IMR-90 (cell line): ENCODE measurements at regions not wholly inside any gene's neighbourhood (a gene's known extent, or its start where the extent isn't known, plus 50 kb on each side); places are given as distances from the start of the nearest gene placed in this dataset.

ENCODE experiments used
- ATAC-seq: fragments of 200-7000 bp; cut with Tn5 transposase; 2 replicates; pipeline ENCODE4 v1.9.1; 2020; ENCODE audit warnings: low read depth, mild to moderate bottlenecking, moderate library complexity
- BruUV-seq: library from RNA; stranded (reverse); fragments of 400-500 nt; replicated peaks from 2 replicates; lab custom pipeline; 2021; lab: Mats Ljungman, UMichigan
- CTCF ChIA-PET: fragments of 300-600 bp; formaldehyde crosslinking; extraction: SDS; loops from one replicate; lab custom pipeline; 2021; ENCODE audit warnings: antibody characterized with exemption; lab: Yijun Ruan, JAX
- POLR2A ChIA-PET: fragments of 300-600 bp; sonication (Branson Sonifier 250); formaldehyde crosslinking; loops from one replicate; lab custom pipeline; 2022; ENCODE audit warnings: antibody characterized with exemption; ENCODE audit not compliant: unreplicated experiment; lab: Charles Lee
- DNase-seq: peaks from one replicate; pipeline ENCODE4 v3.0.0; 2013
- H2AFZ ChIP-seq: replicated peaks from 2 replicates; pipeline ENCODE3; 2013; ENCODE audit warnings: low read length, mild to moderate bottlenecking; ENCODE audit not compliant: poor library complexity
- H2AK5ac ChIP-seq: 2 replicates; pipeline ENCODE4 v1.6.1; 2013; ENCODE audit warnings: low read depth, low read length, inconsistent platforms
- H2AK9ac ChIP-seq: replicated peaks from 2 replicates; pipeline ENCODE3; 2013; ENCODE audit warnings: mild to moderate bottlenecking, low read depth, low read length, moderate library complexity; ENCODE audit not compliant: poor library complexity
- H2BK120ac ChIP-seq: 2 replicates; pipeline ENCODE4 v1.6.1; 2013; ENCODE audit warnings: low read depth, low read length, inconsistent platforms
- H2BK15ac ChIP-seq: 3 replicates; pipeline ENCODE4 v1.6.1; 2013; ENCODE audit warnings: low read depth, low read length, inconsistent platforms
- H2BK20ac ChIP-seq: 2 replicates; pipeline ENCODE4 v1.6.1; 2013; ENCODE audit warnings: low read depth, mild to moderate bottlenecking, inconsistent platforms, low read length, moderate library complexity
- H2BK5ac ChIP-seq: 2 replicates; pipeline ENCODE4 v1.6.1; 2013; ENCODE audit warnings: mild to moderate bottlenecking, low read depth, low read length, inconsistent platforms; ENCODE audit not compliant: poor library complexity, severe bottlenecking
- H3K14ac ChIP-seq: replicated peaks from 2 replicates; pipeline ENCODE4 v1.6.1; 2013; ENCODE audit warnings: low read depth, low read length, inconsistent platforms
- H3K18ac ChIP-seq: 2 replicates; pipeline ENCODE4 v1.6.1; 2013; ENCODE audit warnings: low read depth, low read length, control low read depth
- H3K23ac ChIP-seq: 2 replicates; pipeline ENCODE4 v1.6.1; 2013; ENCODE audit warnings: low read depth, low read length, inconsistent platforms
- H3K27ac ChIP-seq: 2 replicates; pipeline ENCODE4 v1.5.1; 2013; ENCODE audit warnings: mild to moderate bottlenecking, control low read depth, low read length; ENCODE audit not compliant: insufficient read depth
- H3K27me3 ChIP-seq: 2 replicates; pipeline ENCODE4 v1.6.1; 2013; ENCODE audit warnings: low read length; ENCODE audit not compliant: control insufficient read depth, insufficient read depth
- H3K36me3 ChIP-seq: 2 replicates; pipeline ENCODE4 v1.6.1; 2013; ENCODE audit warnings: low read length, mixed read lengths; ENCODE audit not compliant: control insufficient read depth, insufficient read depth
- H3K4ac ChIP-seq: 2 replicates; pipeline ENCODE4 v1.6.1; 2013; ENCODE audit warnings: low read depth, low read length, inconsistent platforms
- H3K4me1 ChIP-seq: 2 replicates; pipeline ENCODE4 v1.6.1; 2013; ENCODE audit warnings: low read length, mixed read lengths; ENCODE audit not compliant: control insufficient read depth, insufficient read depth
- H3K4me2 ChIP-seq: 2 replicates; pipeline ENCODE4 v1.6.1; 2013; ENCODE audit warnings: low read depth, mild to moderate bottlenecking, control low read depth, low read length, moderate library complexity
- H3K4me3 ChIP-seq: 2 replicates; pipeline ENCODE4 v1.5.1; 2013; ENCODE audit warnings: low read depth, mild to moderate bottlenecking, control low read depth, low read length, moderate library complexity; ENCODE audit not compliant: insufficient read depth
- H3K56ac ChIP-seq: 2 replicates; pipeline ENCODE4 v1.6.1; 2013; ENCODE audit warnings: low read length, inconsistent platforms; ENCODE audit not compliant: insufficient read depth; ENCODE audit errors: extremely low read depth
- H3K79me1 ChIP-seq, 2 experiments: 2 replicates each; pipeline ENCODE4 v1.6.1; 2013; ENCODE audit warnings: low read length in 2 of 2, inconsistent platforms in 1 of 2, low read depth in 1 of 2
- H3K9ac ChIP-seq: 2 replicates; pipeline ENCODE4 v1.6.1; 2013; ENCODE audit warnings: low read depth, low read length, control low read depth
- H3K9me1 ChIP-seq: 2 replicates; pipeline ENCODE4 v1.6.1; 2013; ENCODE audit warnings: low read length, inconsistent platforms; ENCODE audit not compliant: insufficient read depth
- H3K9me3 ChIP-seq: 2 replicates; pipeline ENCODE4 v1.6.1; 2013; ENCODE audit warnings: low read length; ENCODE audit not compliant: control insufficient read depth, insufficient read depth
- H4K20me1 ChIP-seq: 2 replicates; pipeline ENCODE4 v1.6.1; 2013; ENCODE audit warnings: low read length, inconsistent platforms; ENCODE audit not compliant: insufficient read depth
- H4K5ac ChIP-seq: 2 replicates; pipeline ENCODE4 v1.6.1; 2013; ENCODE audit warnings: mild to moderate bottlenecking, low read depth, low read length, control low read depth
- H4K8ac ChIP-seq, 2 experiments: 2 replicates each; pipeline ENCODE4 v1.6.1; 2013; ENCODE audit warnings: low read depth in 2 of 2, low read length in 2 of 2, control low read depth in 1 of 2, inconsistent platforms in 1 of 2
- H4K91ac ChIP-seq: 2 replicates; pipeline ENCODE4 v1.6.1; 2013; ENCODE audit warnings: low read depth, low read length, inconsistent platforms; ENCODE audit not compliant: insufficient read depth
- CEBPB ChIP-seq: IDR thresholded peaks from 2 replicates; pipeline ENCODE4 v1.6.1; 2012; ENCODE audit warnings: low read depth, low read length, improper control_type of control experiment
- CHD1 ChIP-seq: IDR thresholded peaks from 2 replicates; pipeline ENCODE4 v1.6.1; 2012; ENCODE audit warnings: low read depth, low read length, improper control_type of control experiment
- CTCF ChIP-seq: conservative IDR thresholded peaks from 2 replicates; pipeline ENCODE4 v1.5.1; 2012; ENCODE audit warnings: mild to moderate bottlenecking, low read depth, low read length, improper control_type of control experiment
- ELK1 ChIP-seq: fragments of 150-350 bp; IDR thresholded peaks from 2 replicates; pipeline ENCODE4 v1.6.1; 2016; ENCODE audit warnings: low read depth, mild to moderate bottlenecking, low read length, moderate library complexity, borderline replicate concordance
- MAFK ChIP-seq: IDR thresholded peaks from 2 replicates; pipeline ENCODE4 v1.6.1; 2012; ENCODE audit warnings: low read depth, low read length, improper control_type of control experiment
- MAZ ChIP-seq: IDR thresholded peaks from 2 replicates; pipeline ENCODE4 v1.6.1; 2012; ENCODE audit warnings: low read depth, mild to moderate bottlenecking, low read length, improper control_type of control experiment, moderate library complexity, borderline replicate concordance
- MXI1 ChIP-seq: IDR thresholded peaks from 2 replicates; pipeline ENCODE4 v1.6.1; 2012; ENCODE audit warnings: low read depth, mild to moderate bottlenecking, low read length, moderate library complexity, borderline replicate concordance
- NFE2L2 ChIP-seq: fragments of 150-350 bp; IDR thresholded peaks from 2 replicates; pipeline ENCODE4 v1.6.1; 2016; ENCODE audit warnings: low read depth, mild to moderate bottlenecking, low read length
- POLR2A ChIP-seq: IDR thresholded peaks from 2 replicates; pipeline ENCODE4 v1.6.1; 2012; ENCODE audit warnings: mild to moderate bottlenecking, low read depth, low read length
- RAD21 ChIP-seq: IDR thresholded peaks from 2 replicates; pipeline ENCODE4 v1.6.1; 2012; ENCODE audit warnings: low read length, improper control_type of control experiment
- RCOR1 ChIP-seq: IDR thresholded peaks from 2 replicates; pipeline ENCODE4 v1.6.1; 2012; ENCODE audit warnings: mild to moderate bottlenecking, low read length, improper control_type of control experiment; ENCODE audit not compliant: insufficient replicate concordance
- SMC3 ChIP-seq: fragments of 150-350 bp; IDR thresholded peaks from 2 replicates; pipeline ENCODE4 v1.6.1; 2016; ENCODE audit warnings: low read depth, mild to moderate bottlenecking, antibody characterized with exemption, low read length, moderate library complexity
- USF2 ChIP-seq: fragments of 150-350 bp; IDR thresholded peaks from 2 replicates; pipeline ENCODE4 v1.6.1; 2017; ENCODE audit warnings: mild to moderate bottlenecking, antibody characterized with exemption, low read length, low read depth
- WGBS, 2 experiments: methylation state at CpG; one replicate each; pipeline versions ENCODE4 v1.1.5 to v1.1.7; 2013; ENCODE audit warnings: missing lambda C conversion rate in 2 of 2; ENCODE audit not compliant: insufficient read length in 1 of 2; ENCODE audit errors: extremely low coverage in 2 of 2; 5-methylcytosine and 5-hydroxymethylcytosine counted together
- dilution Hi-C: fragments of 300-500 bp; cut with HindIII; formaldehyde crosslinking; loops from one replicate; pipeline ENCODE4 v1.14.3; 2018; ENCODE audit warnings: low sequenced_read_pairs; ENCODE audit not compliant: unreplicated experiment
- in situ Hi-C: fragments of 300-500 bp; cut with MboI; formaldehyde crosslinking; loops from 3 replicates; pipeline ENCODE4 v1.14.3; 2019; ENCODE audit warnings: low sequenced_read_pairs, inconsistent platforms, mixed read lengths
- intact Hi-C: fragments of 100-400 bp; cut with micrococcal nuclease; formaldehyde crosslinking; loops from 2 replicates; pipeline ENCODE4 v1.10.0; 2022

GRCh38 chr5:153342487-153342886 lies 148.0 kb upstream of the GRIA1 start:
- dilution Hi-C loops = no loop called here

More at GRCh38 chr5:153342487-153342886, 148.0 kb upstream of the GRIA1 start:
- no peak overlapping the region for H2BK15ac ChIP-seq
- no CpG with 5 or more reads among the region's 1 CpG for WGBS, 2 experiments
- DNase-seq = no peak
- H4K5ac ChIP-seq = no peak overlapping the region
- H3K4me1 ChIP-seq = no peaks in the 10 kb centered on the region
- no peak overlapping the region for H2BK120ac ChIP-seq
- no peaks in the 10 kb centered on the region for H4K20me1 ChIP-seq
- H3K27me3 ChIP-seq = no peaks in the 10 kb centered on the region
- H3K4me2 ChIP-seq = no peak overlapping the region
- no peak overlapping the region for H2AFZ ChIP-seq
- no peak overlapping the region for H3K14ac ChIP-seq
- H4K8ac ChIP-seq = no peak overlapping the region
- no peak overlapping the region for H3K9ac ChIP-seq
- H3K4ac ChIP-seq = no peak overlapping the region
- no peak overlapping the region for H2BK5ac ChIP-seq
- no TSS peak for BruUV-seq
- H4K91ac ChIP-seq = no peak overlapping the region
- no peak overlapping the region for H3K56ac ChIP-seq
- POLR2A ChIA-PET = no interaction called here
- TF ChIP-seq NFE2L2 (no peak), RCOR1 (no peak), POLR2A (no peak), MXI1 (no peak), CEBPB (no peak), USF2 (no peak), MAFK (no peak), CTCF (no peak), CHD1 (no peak), MAZ (no peak), SMC3 (no peak), RAD21 (no peak), ELK1 (no peak)
- no peak overlapping the region for H3K27ac ChIP-seq
- no peak overlapping the region for H2BK20ac ChIP-seq
- no peak overlapping the region for H2AK5ac ChIP-seq
- no peak overlapping the region for H2AK9ac ChIP-seq
- no peak overlapping the region for H3K23ac ChIP-seq
- no peak overlapping the region for H3K4me3 ChIP-seq
- no peak for ATAC-seq
- CTCF ChIA-PET = no interaction called here
- no peaks in the 10 kb centered on the region for H3K9me3 ChIP-seq
- H3K9me1 ChIP-seq = no peaks in the 10 kb centered on the region
- in situ Hi-C loops = no loop called here
- no peaks in the 10 kb centered on the region for H3K79me1 ChIP-seq
- no peak overlapping the region for H3K18ac ChIP-seq
- intact Hi-C loops = no loop called here
- no peaks in the 10 kb centered on the region for H3K36me3 ChIP-seq
